ENCODE measurements at regions not wholly inside any gene's neighbourhood (a gene's known extent, or its start where the extent isn't known, plus 50 kb on each side); places are given as distances from the start of the nearest gene placed in this dataset.

- no peak for DNase-seq
Measured at GRCh38 chr7:46029111-46029704, 108.1 kb upstream of the IGFBP3 start.

GRCh38 chr7:46028246-46028645 is 107.2 kb upstream of the IGFBP3 start:
- no peak for DNase-seq

GRCh38 chr7:46026741-46027140 is 105.7 kb upstream of the IGFBP3 start:
- DNase-seq = no peak

- DNase-seq = no peak
Measured at GRCh38 chr7:46024263-46024916, 103.3 kb upstream of the IGFBP3 start.

DNA sequence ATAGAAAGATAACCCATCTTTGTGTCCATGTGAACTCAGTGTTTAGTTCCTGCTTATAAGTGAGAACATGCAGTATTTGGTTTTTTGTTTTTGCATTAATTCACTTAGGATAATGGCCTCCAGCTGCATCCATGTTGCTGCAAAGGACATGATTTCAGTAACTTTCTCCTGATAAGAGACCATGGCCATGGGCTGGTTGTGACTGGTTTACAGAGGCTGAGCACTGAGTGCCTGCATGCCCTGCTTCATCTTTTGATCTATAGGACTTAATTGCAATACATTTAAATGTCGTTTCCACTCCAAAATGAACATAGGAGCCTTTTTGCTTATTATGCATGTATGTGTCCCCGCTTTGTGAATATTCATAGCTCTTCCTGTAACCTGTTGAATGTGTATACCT is 101.3 kb upstream of the IGFBP3 start:
- DNase-seq = no peak

DNA sequence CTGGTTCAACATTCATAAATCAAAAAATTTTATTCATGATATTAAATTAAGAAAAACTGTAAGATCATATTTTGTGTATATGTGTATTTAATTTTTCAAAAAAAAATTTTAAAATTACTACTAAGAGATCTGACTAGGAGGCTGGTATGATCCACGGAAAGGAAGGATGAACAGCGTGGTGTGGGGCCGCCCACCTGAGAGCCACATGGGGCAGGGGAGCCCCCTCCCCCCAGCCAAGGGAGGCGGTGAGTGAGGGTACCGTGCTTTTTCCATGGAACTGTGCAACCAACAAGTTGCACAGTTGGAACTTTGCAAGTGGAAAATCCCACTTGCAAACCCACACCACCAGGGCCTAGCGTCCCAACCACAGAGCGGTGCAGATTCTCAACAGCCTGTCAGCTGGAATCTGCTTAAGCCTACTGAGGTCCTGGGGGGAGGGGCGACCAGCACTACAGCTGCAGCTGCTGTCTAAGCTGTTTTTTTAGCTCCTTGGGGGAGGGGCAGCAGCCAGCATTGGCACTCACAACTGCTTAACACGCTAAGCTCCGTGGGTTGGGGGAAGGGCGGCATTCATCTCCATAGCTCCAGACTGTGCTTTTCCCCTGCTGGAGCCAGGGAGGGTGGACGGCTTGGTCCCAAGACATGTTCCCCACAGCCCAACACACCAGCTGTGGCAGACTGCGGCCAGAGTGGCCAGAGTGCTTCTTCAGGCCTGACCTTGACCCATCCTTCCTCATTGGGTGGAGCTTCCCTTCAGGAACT is 94.2 kb upstream of the IGFBP3 start:
- no peak for DNase-seq

GRCh38 chr7:46011501-46011900 is 90.4 kb upstream of the IGFBP3 start:
- DNase-seq = no peak

DNA sequence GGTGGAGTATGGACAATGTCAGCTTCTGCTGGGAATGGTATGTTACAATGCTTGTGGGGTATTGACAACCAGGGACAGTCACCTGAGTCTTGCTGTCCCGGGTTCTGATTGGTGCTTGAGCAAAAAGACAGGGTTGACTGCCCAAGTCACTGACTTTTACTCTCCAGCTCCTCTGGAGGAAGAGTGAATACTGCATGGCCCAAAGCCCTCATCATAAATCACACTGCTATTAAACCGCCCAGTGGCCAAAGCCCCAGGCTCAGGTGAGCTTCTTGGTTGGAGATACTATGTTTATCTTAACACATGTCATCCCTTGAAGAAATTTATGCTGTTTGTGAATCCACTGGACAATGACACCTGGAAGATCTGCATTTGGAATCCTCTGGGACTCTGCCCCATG is 90.0 kb upstream of the IGFBP3 start:
- no peak for DNase-seq

DNA sequence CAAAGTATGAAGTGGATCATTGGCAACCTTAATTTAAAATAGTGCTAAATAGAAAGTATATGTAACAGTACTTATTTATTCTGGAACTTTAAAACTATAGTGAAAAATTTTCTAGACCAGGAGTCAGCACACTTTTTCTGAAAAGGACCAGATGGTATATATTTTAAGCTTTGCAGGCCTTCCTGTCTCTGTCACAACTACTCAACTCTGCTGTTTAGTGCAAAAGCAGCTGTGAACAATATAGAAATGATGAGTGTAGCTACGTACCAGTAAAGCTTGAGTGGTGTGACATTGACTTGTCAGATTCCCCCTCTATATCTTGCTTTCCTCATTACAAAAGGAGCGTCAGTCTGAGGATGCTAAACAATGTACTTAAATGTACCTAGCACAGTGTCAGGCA is 88.1 kb upstream of the IGFBP3 start:
- no peak for DNase-seq

DNA sequence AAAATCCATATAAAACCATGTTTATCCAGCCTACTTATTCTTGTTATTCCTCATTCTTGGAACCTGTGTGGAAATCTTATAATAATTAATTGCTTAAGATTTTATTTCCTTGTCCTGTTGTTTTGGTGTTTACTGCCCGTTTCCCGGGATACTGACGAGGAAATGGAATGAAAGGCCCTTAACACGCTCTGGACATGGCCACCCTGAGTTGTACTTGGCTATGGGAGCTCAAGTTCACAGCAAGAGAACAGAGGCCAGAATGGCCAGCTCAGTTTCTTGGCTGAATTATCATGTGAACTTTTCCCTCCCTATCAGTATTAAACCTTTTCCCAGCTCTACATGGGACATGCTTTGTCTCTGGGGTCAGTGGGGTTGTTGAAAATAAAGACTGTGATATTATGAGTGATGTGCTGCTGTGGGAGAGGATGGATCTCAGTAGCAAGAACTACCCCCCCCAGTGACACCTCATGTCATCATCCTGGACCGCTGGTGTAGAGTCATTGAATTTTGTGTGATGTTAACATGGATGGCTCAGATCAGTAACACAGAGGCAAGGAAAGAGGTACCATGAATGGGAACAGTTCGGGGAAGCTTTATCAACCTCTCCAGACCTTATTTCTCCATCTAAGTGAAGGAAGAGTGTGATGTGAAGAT is 87.0 kb upstream of the IGFBP3 start:
- no peak for DNase-seq

GRCh38 chr7:46007194-46007593 is 86.1 kb upstream of the IGFBP3 start:
- DNase-seq = no peak

GRCh38 chr7:46006723-46007122 is 85.7 kb upstream of the IGFBP3 start:
- no peak for DNase-seq

DNA sequence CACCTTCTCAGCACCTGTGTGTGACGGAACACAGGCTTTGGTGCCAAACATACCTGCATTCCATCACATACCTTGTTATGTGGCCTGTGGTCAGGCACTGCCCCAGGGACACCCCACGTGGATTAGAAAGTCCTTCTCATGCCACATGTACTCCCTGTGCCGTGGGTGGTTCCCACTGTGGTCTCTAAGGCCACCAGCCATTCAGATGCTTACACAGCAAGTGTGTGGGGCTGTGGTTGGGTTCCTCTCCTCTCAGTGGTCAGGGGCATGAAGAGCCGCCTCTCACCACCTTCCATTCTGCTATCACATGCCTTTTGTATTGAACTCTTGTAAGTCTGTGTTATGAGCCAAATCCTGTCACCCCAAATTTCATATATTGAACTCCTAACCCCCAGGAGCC is 85.1 kb upstream of the IGFBP3 start:
- DNase-seq = no peak

GRCh38 chr7:46004965-46005364 is 83.9 kb upstream of the IGFBP3 start:
- DNase-seq = no peak

DNA sequence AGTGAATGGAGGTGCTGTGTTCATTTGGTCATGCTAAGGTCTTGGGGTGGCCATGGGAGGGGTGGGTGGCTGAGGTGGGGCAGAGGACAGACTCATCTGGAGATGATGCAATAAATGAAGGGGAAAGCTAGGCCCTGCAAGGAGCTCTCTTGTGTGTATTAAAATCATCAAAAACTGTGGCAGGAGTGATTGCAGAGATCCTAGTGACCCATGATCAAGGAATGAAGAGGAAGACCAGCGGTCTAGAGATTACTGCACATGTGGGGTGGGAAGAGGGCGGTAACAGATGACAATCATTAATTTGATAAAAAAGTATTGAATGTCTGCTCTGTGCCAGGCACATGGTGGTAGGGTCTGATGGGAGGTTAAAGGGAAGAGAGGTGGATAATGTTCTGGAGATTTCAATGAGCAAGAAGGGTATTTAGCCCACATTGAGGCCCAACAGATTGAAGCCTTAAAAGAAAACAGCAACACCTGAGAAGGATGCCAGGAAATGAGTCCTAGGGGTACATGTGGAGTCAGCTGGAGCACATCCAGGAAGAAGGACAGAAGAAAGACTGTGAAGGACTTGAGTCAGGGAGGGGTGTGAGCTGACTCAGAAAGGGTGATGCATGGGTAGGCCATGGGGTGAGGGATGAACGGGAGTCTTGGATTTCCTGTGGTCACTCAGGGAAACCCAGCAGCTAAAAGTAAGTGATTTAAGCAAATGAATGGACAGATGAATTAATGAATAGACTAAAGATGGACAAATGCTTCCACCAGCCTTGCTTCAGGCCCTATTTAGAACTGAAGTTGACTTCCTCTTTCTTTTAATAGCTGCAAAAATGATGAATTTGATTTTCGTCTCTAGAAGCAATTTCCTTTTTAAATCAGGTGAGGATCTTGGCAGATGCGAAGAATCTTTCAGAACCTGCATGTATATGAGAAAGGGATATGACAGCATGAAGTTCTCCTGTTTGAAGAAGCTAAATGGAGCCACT is 83.1 kb upstream of the IGFBP3 start:
- no peak for DNase-seq

- no peak for DNase-seq
Measured at GRCh38 chr7:46003161-46003560, 82.1 kb upstream of the IGFBP3 start.

GRCh38 chr7:46000513-46000912 is 79.4 kb upstream of the IGFBP3 start:
- no peak for DNase-seq

DNA sequence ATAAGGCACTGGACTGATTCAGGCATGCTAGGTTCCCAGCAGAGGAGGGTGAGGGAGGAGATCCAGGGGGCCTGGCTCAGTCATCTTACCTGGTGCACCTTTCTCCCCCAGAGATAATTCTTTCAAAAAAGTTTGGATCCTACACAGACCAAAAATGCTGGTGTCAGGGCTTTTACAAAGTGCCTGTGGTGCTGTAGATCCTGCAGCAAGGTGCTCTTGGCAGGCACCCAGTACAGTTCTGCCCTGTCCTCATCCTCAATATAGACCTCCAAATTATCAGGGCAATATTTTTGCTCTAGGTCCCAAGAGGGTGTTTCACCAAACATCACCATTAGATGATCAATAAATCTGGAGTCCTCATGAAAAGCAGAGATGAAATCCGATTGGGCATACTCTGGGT is 78.5 kb upstream of the IGFBP3 start:
- no peak for DNase-seq

DNA sequence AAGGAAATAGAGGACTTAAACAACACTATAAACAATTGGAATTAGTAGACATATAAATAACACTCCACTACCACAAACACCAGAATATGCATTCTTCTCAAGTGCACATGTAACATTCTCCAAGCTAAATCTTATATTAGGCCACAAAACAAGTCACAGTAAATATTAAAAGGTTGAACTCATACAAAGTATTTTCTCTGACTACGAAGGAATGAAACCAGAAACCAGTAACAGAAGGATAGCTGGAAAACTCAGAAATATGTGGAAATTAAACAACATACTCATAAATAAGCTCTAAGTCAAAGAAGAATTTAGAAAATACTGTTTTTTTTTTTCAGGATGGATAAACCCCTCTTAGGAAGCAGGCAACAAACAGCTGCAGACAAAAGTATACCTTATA is 77.4 kb upstream of the IGFBP3 start:
- no peak for DNase-seq

DNA sequence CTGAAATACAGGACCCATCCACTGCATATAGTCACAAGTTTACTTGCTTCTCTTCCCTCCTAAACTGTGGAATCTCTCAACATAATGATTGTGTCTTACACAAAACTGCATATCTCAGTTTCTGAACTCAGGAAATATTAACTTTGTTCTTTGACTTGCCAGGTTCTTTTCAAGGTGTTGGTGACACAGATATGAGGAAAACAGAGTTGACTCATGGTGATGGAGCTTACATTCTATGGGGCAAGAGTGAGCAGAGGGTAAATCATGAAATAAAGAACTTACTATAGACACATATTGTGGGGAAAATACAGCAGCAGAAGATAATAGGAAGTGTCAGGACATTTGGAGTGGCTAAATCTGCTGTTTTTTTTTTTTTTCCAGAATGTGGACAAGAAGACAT is 72.5 kb upstream of the IGFBP3 start:
- DNase-seq = no peak

- DNase-seq = no peak
Measured at GRCh38 chr7:45992826-45993225, 71.8 kb upstream of the IGFBP3 start.

- no peak for DNase-seq
Measured at GRCh38 chr7:45990276-45990675, 69.2 kb upstream of the IGFBP3 start.
